ENCODE measurements at regions not wholly inside any gene's neighbourhood (a gene's known extent, or its start where the extent isn't known, plus 50 kb on each side); places are given as distances from the start of the nearest gene placed in this dataset.

DNA sequence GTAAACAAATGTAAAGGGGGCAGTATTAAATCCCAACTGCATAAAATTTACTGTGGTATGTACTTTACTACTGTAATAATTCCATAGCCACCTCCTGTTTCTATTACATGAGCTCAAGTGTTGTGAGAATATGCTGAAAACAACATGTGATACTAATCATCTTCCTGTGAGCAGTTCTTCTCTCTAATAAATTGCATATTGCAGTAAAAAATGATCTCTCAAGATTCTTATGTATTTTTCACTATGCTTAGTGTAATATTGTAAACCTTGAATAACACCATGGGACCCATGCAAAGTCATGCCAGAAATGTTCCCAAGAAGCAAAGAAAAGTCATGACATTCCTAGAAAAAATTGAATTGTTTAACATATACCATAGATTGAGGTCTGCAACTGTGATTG, 133.0 kb upstream of the ATXN1 start:
- TF ChIP-seq, protein P1, sequence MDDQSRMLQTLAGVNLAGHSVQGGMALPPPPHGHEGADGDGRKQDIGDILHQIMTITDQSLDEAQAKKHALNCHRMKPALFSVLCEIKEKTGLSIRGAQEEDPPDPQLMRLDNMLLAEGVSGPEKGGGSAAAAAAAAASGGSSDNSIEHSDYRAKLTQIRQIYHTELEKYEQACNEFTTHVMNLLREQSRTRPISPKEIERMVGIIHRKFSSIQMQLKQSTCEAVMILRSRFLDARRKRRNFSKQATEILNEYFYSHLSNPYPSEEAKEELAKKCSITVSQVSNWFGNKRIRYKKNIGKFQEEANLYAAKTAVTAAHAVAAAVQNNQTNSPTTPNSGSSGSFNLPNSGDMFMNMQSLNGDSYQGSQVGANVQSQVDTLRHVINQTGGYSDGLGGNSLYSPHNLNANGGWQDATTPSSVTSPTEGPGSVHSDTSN (IDR thresholded peaks at IDR 0.05), result no peak
- no peak for TF ChIP-seq EZH2phosphoT487 (IDR thresholded peaks at IDR 0.05; ENCODE audit: borderline replicate concordance, low read depth)
